AML-193 (cell line): ENCODE measurements at regions not wholly inside any gene's neighbourhood (a gene's known extent, or its start where the extent isn't known, plus 50 kb on each side); places are given as distances from the start of the nearest gene placed in this dataset.
A peak's percentile ranks its signal among the peaks of the same experiment; 100 is the strongest.

Source experiments
- DNase-seq, 2 experiments: peaks; one replicate each; lab custom pipeline; 2025; lab: John Stamatoyannopoulos, UW

- DNase-seq, result no peak
These were observed 137.3 kb upstream of the AGR3 start for GRCh38 chr7:17019106-17019505.

- no peak for DNase-seq
These were observed 138.5 kb upstream of the AGR3 start for GRCh38 chr7:17020250-17020649.

- no peak for DNase-seq
These were observed 139.4 kb upstream of the AGR3 start for GRCh38 chr7:17021205-17021604.

GRCh38 chr7:17022920-17023319, 141.1 kb upstream of the AGR3 start:
- no peak for DNase-seq

GRCh38 chr7:17026269-17026668, 144.5 kb upstream of the AGR3 start:
- no peak for DNase-seq

GRCh38 chr7:17027143-17027788, 145.5 kb upstream of the AGR3 start:
- DNase-seq, result peak; percentile 55 to 64

GRCh38 chr7:17027789-17028152, 146.0 kb upstream of the AGR3 start:
- DNase-seq, result no peak

GRCh38 chr7:17029150-17029549, 147.4 kb upstream of the AGR3 start:
- DNase-seq, result peak; percentile 47 to 57

- DNase-seq, result peak; percentile 42 to 55
These were observed 148.8 kb upstream of the AGR3 start for GRCh38 chr7:17030559-17030958.

- DNase-seq, result no peak
These were observed 150.2 kb upstream of the AGR3 start for GRCh38 chr7:17031906-17032551.

- DNase-seq, result no peak
These were observed 151.5 kb upstream of the AGR3 start for GRCh38 chr7:17033245-17033644.

GRCh38 chr7:17036584-17036983, 154.8 kb upstream of the AGR3 start:
- DNase-seq, result no peak

- DNase-seq, result no peak
These were observed 155.6 kb upstream of the AGR3 start for GRCh38 chr7:17037356-17037755.

- peak; percentile 12 to 14 for DNase-seq
These were observed 156.5 kb upstream of the AGR3 start for GRCh38 chr7:17038160-17038782.

- no peak for DNase-seq
These were observed 157.0 kb upstream of the AGR3 start for GRCh38 chr7:17038783-17039170.

GRCh38 chr7:17039372-17039771, 157.6 kb upstream of the AGR3 start:
- no peak for DNase-seq

GRCh38 chr7:17040716-17041115, 158.9 kb upstream of the AGR3 start:
- DNase-seq, result no peak

- DNase-seq, result peak; percentile 87 to 95
These were observed 159.5 kb upstream of the AGR3 start for GRCh38 chr7:17041324-17041723.

- DNase-seq, result no peak
These were observed 160.4 kb upstream of the AGR3 start for GRCh38 chr7:17042211-17042610.

- DNase-seq, result no peak
These were observed 161.5 kb upstream of the AGR3 start for GRCh38 chr7:17043012-17043877.

- DNase-seq, result no peak
These were observed 162.6 kb upstream of the AGR3 start for GRCh38 chr7:17044396-17044795.

- DNase-seq, result peak; percentile 39 to 52
These were observed 163.1 kb upstream of the AGR3 start for GRCh38 chr7:17044861-17045260.

- DNase-seq, result no peak
These were observed 164.5 kb upstream of the AGR3 start for GRCh38 chr7:17046259-17046658.
